ENCODE measurements at regions not wholly inside any gene's neighbourhood (a gene's known extent, or its start where the extent isn't known, plus 50 kb on each side); places are given as distances from the start of the nearest gene placed in this dataset.

DNA sequence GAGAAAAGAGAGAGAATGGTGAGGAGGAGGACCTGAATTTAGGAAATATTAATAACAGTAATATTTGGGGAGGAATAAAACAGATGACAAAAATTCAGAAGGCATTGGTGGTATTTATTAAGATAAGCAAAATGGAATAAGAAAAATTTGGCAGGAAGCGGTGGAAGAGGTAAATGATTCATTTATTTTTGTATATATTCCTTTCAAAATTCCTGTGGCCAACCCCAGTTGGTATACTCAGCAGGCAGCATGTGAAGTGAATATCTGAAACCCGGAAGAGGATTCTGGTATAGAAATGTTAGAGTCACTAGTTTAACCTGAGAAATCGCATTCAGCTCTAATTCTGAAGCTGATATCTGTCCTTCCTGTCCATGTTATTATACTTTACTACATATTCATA is 792.0 kb downstream of the KCNJ2 start:
- TF ChIP-seq CTCF (IDR thresholded peaks at IDR 0.05; ENCODE audit: insufficient read depth, low read length, poor library complexity, severe bottlenecking) (no peak), EZH2phosphoT487 (conservative IDR thresholded peaks at IDR 0.05; ENCODE audit: low read length) (no peak)
